ENCODE measurements at regions not wholly inside any gene's neighbourhood (a gene's known extent, or its start where the extent isn't known, plus 50 kb on each side); places are given as distances from the start of the nearest gene placed in this dataset.
"Not testable (repeated sequence)": the region's sequence is repeated elsewhere in the genome, so short reads cannot be mapped to it uniquely, and the experiment has no call there.

- in situ Hi-C loops (cut with HindIII; ENCODE audit: low pct_ligation_motif_present, low pct_unique_long_range_greater_than_20kb, low sequenced_read_pairs): no loop called here
- DNase-seq: no peak
Observed at GRCh38 chr3:39558775-39559306, 91.4 kb downstream of the MOBP start.

GRCh38 chr3:39559543-39559942, 92.1 kb downstream of the MOBP start:
- DNase-seq: no peak
- in situ Hi-C loops (cut with HindIII; ENCODE audit: low pct_ligation_motif_present, low pct_unique_long_range_greater_than_20kb, low sequenced_read_pairs): no loop called here

GRCh38 chr3:39568508-39568907, 101.0 kb downstream of the MOBP start:
- no peak for DNase-seq
- in situ Hi-C loops (cut with HindIII; ENCODE audit: low pct_ligation_motif_present, low pct_unique_long_range_greater_than_20kb, low sequenced_read_pairs): no loop called here

- in situ Hi-C loops (cut with HindIII; ENCODE audit: low pct_ligation_motif_present, low pct_unique_long_range_greater_than_20kb, low sequenced_read_pairs): no loop called here
- DNase-seq: no peak
Observed at GRCh38 chr3:39569095-39569494, 101.6 kb downstream of the MOBP start.

GRCh38 chr3:39573392-39573791, 105.9 kb downstream of the MOBP start:
- in situ Hi-C loops (cut with HindIII; ENCODE audit: low pct_ligation_motif_present, low pct_unique_long_range_greater_than_20kb, low sequenced_read_pairs): no loop called here
- no peak for DNase-seq

GRCh38 chr3:39577541-39577940, 110.1 kb downstream of the MOBP start:
- no peak for DNase-seq
- in situ Hi-C loops (cut with HindIII; ENCODE audit: low pct_ligation_motif_present, low pct_unique_long_range_greater_than_20kb, low sequenced_read_pairs): no loop called here

- in situ Hi-C loops (cut with HindIII; ENCODE audit: low pct_ligation_motif_present, low pct_unique_long_range_greater_than_20kb, low sequenced_read_pairs); DNase-seq: not testable (repeated sequence)
Observed at GRCh38 chr3:39586215-39586614, 118.7 kb downstream of the MOBP start.

- DNase-seq: no peak
- in situ Hi-C loops (cut with HindIII; ENCODE audit: low pct_ligation_motif_present, low pct_unique_long_range_greater_than_20kb, low sequenced_read_pairs): no loop called here
Observed at GRCh38 chr3:39587113-39587512, 119.6 kb downstream of the MOBP start.

GRCh38 chr3:39590806-39591205, 123.3 kb downstream of the MOBP start:
- DNase-seq: no peak
- in situ Hi-C loops (cut with HindIII; ENCODE audit: low pct_ligation_motif_present, low pct_unique_long_range_greater_than_20kb, low sequenced_read_pairs): no loop called here

GRCh38 chr3:39592311-39593050, 125.0 kb downstream of the MOBP start:
- DNase-seq: no peak
- in situ Hi-C loops (cut with HindIII; ENCODE audit: low pct_ligation_motif_present, low pct_unique_long_range_greater_than_20kb, low sequenced_read_pairs): no loop called here

GRCh38 chr3:39593341-39593740, 125.9 kb downstream of the MOBP start:
- in situ Hi-C loops (cut with HindIII; ENCODE audit: low pct_ligation_motif_present, low pct_unique_long_range_greater_than_20kb, low sequenced_read_pairs): no loop called here
- no peak for DNase-seq

- in situ Hi-C loops (cut with HindIII; ENCODE audit: low pct_ligation_motif_present, low pct_unique_long_range_greater_than_20kb, low sequenced_read_pairs): no loop called here
- no peak for DNase-seq
Observed at GRCh38 chr3:39601241-39601640, 133.8 kb downstream of the MOBP start.

- no peak for DNase-seq
- in situ Hi-C loops (cut with HindIII; ENCODE audit: low pct_ligation_motif_present, low pct_unique_long_range_greater_than_20kb, low sequenced_read_pairs): no loop called here
Observed at GRCh38 chr3:39605837-39606236, 138.4 kb downstream of the MOBP start.

GRCh38 chr3:39626198-39626597, 158.7 kb downstream of the MOBP start:
- no peak for DNase-seq
- in situ Hi-C loops (cut with HindIII; ENCODE audit: low pct_ligation_motif_present, low pct_unique_long_range_greater_than_20kb, low sequenced_read_pairs): no loop called here

- no peak for DNase-seq
- in situ Hi-C loops (cut with HindIII; ENCODE audit: low pct_ligation_motif_present, low pct_unique_long_range_greater_than_20kb, low sequenced_read_pairs): no loop called here
Observed at GRCh38 chr3:39631136-39631535, 163.7 kb downstream of the MOBP start.

- peak; percentile 70 for DNase-seq
- in situ Hi-C loops (cut with HindIII; ENCODE audit: low pct_ligation_motif_present, low pct_unique_long_range_greater_than_20kb, low sequenced_read_pairs): no loop called here
Observed at GRCh38 chr3:39637807-39638206, 170.3 kb downstream of the MOBP start.

GRCh38 chr3:39638301-39638700, 170.8 kb downstream of the MOBP start:
- in situ Hi-C loops (cut with HindIII; ENCODE audit: low pct_ligation_motif_present, low pct_unique_long_range_greater_than_20kb, low sequenced_read_pairs): no loop called here
- no peak for DNase-seq

GRCh38 chr3:39639344-39640236, 169.8 kb upstream of the MYRIP start:
- in situ Hi-C loops (cut with HindIII; ENCODE audit: low pct_ligation_motif_present, low pct_unique_long_range_greater_than_20kb, low sequenced_read_pairs): no loop called here
- DNase-seq: peak; percentile 92

- DNase-seq: no peak
- in situ Hi-C loops (cut with HindIII; ENCODE audit: low pct_ligation_motif_present, low pct_unique_long_range_greater_than_20kb, low sequenced_read_pairs): no loop called here
Observed at GRCh38 chr3:39641274-39641673, 168.1 kb upstream of the MYRIP start.

GRCh38 chr3:39644176-39644575, 165.2 kb upstream of the MYRIP start:
- no peak for DNase-seq
- in situ Hi-C loops (cut with HindIII; ENCODE audit: low pct_ligation_motif_present, low pct_unique_long_range_greater_than_20kb, low sequenced_read_pairs): no loop called here
